ENCODE measurements at regions not wholly inside any gene's neighbourhood (a gene's known extent, or its start where the extent isn't known, plus 50 kb on each side); places are given as distances from the start of the nearest gene placed in this dataset.

DNA sequence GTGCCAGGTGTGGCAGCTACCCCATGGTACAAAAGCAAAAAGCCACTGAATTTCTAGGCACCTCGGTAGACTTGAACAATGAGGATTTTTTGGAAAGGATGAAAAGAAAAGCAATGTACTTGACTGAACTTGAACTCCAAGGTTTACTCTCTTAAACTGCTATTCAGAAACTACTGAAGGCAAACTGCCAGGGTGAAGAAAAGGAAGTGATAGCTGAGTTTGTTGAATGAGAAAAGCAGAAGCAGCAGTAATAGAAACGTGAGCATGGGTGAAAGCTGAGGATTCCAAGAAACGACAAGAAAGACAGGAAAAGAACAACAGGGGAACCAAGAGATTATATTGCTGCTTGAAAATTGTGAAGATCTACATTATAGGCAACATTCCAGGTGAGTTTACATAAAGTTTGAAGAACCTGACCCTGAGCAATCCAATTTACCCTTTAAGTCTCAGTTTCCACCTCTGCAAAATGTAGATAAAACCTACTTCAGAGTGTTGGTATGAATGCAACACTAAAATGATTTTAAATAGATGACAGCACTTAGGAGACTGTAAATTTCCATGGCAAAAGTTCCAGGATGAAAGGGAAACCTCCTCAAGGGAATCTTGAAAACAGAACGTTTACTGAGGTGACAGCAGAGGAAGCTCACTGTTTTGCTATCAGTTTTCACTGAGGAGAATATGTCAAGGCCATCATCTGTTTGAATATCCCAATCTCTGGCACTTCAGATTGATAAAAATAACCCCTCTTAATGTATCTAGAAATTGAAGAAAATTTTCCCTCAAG lies 245.8 kb downstream of the SPATA31D1 start:
- DNase-seq: peak; percentile 40

DNA sequence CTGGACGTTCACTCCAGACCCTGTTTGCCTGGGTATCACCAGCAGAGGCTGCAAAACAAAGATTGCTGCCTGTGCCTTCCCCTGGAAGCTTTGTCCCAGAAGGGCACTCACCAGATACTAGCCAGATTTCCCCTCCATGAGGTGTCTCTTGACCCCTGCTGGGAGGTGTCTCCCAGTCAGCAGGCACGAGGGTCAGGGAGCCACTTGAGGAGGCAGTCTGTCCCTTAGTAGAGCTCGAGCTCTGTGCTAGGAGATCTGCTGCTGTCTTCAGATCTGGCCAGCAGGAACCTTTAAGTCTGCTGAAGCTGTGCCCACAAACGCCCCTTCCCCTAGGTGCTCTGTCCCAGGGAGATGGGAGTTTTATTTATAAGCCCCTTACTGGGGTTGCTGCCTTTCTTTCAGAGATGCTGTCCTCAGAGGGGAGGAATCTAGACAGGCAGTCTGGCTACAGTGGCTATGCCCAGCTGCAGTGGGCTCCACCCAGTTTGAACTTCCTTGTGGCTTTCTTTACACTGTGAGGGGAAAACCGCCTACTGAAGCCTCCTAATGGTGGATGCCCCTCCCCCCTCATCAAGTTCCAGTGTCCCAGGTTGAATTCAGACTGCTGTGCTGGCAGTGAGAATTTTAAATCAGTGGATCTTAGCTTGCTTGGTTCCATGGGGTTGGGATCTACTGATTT lies 253.9 kb downstream of the SPATA31D1 start:
- no peak for DNase-seq

- peak; percentile 40 for DNase-seq
Observed at GRCh38 chr9:82247318-82247717, 258.7 kb downstream of the SPATA31D1 start.

GRCh38 chr9:82252116-82252515 lies 263.5 kb downstream of the SPATA31D1 start:
- no peak for DNase-seq

DNA sequence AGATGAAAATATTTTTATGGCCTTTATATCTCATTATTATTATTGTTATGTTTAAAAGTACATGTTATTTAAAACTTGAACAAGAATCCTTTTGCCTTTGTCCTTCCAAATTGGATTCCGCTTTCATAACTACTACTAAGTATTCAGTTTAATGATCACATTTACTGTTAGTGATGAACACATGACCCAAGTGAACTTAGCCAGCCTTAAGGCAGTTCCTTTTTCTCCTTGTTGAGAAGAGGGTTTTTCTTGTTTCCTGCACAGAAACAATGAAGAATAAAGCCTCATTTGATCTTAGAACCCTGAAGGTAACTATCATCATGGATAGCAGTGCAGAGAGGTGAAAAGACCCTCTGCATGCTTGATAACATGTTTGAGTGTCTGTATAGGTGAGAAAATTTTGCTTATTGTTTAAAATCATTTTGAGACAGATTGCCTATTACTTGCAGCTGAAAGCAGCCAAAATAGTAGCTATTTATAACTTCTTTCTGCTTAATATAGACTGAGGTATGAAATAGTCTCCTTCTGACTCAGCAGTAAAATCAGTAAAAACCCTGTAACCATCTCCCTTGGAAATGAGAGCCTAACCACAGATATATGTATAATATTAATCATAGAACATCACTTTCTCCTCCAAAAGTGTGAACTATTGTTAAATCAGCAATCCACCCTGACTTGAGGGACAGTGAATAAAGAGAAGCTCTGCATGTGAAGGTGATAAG lies 266.2 kb downstream of the SPATA31D1 start:
- DNase-seq: no peak

DNA sequence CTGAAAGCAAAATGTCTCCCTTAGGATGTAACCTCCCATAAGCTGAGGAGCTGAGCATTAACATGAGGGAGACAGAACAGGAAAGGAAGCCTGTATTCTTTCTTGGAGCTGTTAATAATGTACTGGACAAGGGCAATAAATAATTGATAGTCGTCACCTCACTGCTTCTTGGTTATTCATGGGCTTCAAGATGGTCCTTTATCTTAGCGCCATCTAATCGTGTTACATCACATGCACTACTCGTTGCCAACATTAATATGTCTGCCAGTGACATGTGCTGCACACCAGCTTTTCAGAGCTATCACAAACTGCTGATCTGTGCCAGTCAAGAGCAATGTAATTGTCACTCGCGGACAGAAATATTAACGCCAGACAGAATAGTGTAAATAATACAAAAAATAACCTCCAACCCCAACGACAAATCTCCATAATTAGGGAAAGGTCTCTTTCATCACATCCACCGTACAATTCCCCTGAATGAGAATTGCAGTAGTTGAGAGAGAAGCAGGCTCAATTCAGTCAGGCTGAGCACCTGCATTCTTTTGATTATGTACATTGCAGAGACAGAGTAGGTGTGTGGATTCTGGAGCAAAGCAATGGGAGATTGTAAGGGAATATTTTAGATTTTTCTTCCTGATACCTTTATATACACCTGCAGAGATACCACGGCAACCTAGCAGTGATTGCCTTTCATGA lies 267.1 kb downstream of the SPATA31D1 start:
- DNase-seq: no peak

GRCh38 chr9:82260691-82261090 lies 272.1 kb downstream of the SPATA31D1 start:
- DNase-seq: no peak

DNA sequence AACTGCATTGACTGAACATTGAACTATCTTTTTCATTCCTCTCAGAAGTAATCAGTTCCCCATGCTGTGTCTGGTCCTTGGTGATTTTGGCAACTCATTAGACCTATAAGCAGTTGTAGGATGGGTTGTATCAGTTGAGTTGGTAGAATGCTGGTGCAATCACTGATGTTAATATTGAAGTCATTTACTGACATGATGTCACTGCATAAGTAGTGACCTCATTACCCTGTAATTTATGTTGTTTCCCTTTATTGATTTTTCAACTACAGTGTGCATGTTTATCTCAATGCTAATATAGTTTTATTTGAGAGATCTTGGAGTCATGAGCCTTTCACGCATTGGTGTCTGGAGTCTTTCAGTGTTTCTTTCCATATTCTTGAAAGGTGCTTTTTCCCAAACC lies 275.0 kb downstream of the SPATA31D1 start:
- DNase-seq: no peak

GRCh38 chr9:82271106-82271561 lies 282.6 kb downstream of the SPATA31D1 start:
- DNase-seq: no peak

GRCh38 chr9:82273121-82273520 lies 284.5 kb downstream of the SPATA31D1 start:
- DNase-seq: no peak

- no peak for DNase-seq
Observed at GRCh38 chr9:82275258-82275927, 286.8 kb downstream of the SPATA31D1 start.

- no peak for DNase-seq
Observed at GRCh38 chr9:82281066-82281465, 292.5 kb downstream of the SPATA31D1 start.

- DNase-seq: no peak
Observed at GRCh38 chr9:82284758-82285157, 296.2 kb downstream of the SPATA31D1 start.

GRCh38 chr9:82295181-82295580 lies 306.6 kb downstream of the SPATA31D1 start:
- no peak for DNase-seq

DNA sequence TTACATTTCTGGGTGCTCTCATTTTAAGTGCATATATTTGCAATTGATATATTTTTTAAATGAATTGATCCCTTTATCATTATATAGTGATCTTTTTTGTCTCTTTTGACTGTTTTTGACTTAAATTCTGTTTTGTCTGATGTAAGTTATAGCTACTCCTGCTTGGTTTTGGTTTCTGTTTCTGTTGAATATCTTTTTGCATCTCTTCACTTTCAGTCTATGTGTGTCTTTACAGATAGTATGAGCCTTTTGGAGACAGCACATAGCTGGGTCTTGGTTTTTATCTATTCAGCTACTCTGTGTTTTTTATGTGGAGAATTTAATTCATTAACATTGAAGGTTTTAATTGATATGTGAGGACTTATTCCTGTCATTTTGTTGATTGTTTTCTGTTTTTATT lies 311.3 kb downstream of the SPATA31D1 start:
- no peak for DNase-seq

GRCh38 chr9:82302968-82303655 lies 314.5 kb downstream of the SPATA31D1 start:
- no peak for DNase-seq

GRCh38 chr9:82308836-82309235 lies 320.3 kb downstream of the SPATA31D1 start:
- DNase-seq: no peak

GRCh38 chr9:82313697-82314096 lies 325.1 kb downstream of the SPATA31D1 start:
- no peak for DNase-seq

GRCh38 chr9:82320566-82320965 lies 332.0 kb downstream of the SPATA31D1 start:
- DNase-seq: no peak

DNA sequence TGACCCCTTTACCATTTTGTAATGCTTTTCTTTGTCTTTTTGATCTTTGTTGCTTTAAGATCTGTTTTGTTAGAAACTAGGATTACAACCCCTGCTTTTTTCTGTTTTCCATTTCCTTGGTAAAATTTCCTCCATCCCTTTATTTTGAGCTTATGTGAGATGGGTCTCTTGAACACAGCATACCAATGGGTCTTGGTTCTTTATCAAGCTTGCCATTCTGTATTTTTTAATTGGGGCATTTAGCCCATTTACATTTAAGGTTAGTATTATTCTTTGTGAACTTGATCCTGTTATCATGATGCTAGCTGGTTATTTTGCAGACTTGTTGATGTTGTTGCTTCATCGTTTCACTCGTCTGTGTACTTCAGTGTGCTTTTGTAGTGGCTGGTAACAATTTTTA lies 337.3 kb downstream of the SPATA31D1 start:
- no peak for DNase-seq

DNA sequence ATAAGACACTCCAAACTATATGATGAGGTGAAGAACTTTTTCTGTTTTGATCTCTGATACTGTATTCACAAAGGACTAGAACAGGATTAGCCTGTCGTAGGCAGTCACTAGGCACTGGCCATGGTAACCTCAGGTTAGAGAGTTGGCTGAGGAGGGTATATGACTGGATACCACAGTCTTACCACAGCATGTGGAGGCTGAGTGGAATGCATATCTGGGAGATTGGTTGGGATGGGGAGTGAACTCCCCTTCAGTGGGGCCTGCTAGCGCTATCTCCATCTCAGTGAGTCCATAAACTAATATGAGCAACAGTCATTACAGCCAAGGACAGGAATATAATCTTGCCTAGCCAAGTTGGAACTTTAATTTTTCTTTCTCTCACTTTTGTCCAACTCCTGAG lies 339.1 kb downstream of the SPATA31D1 start:
- no peak for DNase-seq

DNA sequence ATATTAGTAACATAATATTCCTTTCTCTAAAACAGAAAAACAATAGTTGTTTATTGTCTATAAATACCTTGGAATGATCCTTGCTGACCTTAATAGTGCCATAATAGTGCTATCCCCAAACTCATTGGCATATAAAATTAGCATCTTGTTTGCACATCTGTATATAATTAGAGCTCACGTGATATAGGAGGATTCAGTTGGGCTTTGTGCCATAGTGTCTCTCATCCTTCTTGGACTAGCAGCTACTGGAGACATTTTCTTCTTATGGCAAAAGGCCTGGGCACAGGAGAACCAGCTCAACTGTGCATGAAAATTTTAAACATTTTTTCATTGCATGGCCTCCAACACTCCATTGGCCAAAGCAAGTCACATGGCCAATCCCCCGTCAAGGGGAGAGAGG lies 342.5 kb downstream of the SPATA31D1 start:
- no peak for DNase-seq
